H9 (cell line): ENCODE measurements at regions not wholly inside any gene's neighbourhood (a gene's known extent, or its start where the extent isn't known, plus 50 kb on each side); places are given as distances from the start of the nearest gene placed in this dataset.

ENCODE experiments used
- DNase-seq: peaks from one replicate; pipeline ENCODE4 v3.0.0-alpha.2; 2017
- H2AFZ ChIP-seq: one replicate; pipeline ENCODE4 v1.6.1; 2013; ENCODE audit warnings: mild to moderate bottlenecking, low read length, control low read depth, moderate library complexity
- H2AK5ac ChIP-seq: 2 replicates; pipeline ENCODE4 v1.6.1; 2013; ENCODE audit warnings: low read length, control low read depth, mixed read lengths; ENCODE audit not compliant: insufficient read length
- H2BK120ac ChIP-seq: one replicate; pipeline ENCODE4 v1.6.1; 2013; ENCODE audit warnings: low read depth, mild to moderate bottlenecking, low read length, control low read depth, inconsistent platforms; ENCODE audit not compliant: poor library complexity, severe bottlenecking
- H2BK12ac ChIP-seq: 2 replicates; pipeline ENCODE4 v1.6.1; 2013; ENCODE audit warnings: low read length, control low read depth, mixed read lengths, low read depth; ENCODE audit not compliant: insufficient read length
- H2BK15ac ChIP-seq: 2 replicates; pipeline ENCODE4 v1.6.1; 2013; ENCODE audit warnings: low read depth, low read length, control low read depth
- H2BK20ac ChIP-seq: one replicate; pipeline ENCODE4 v1.6.1; 2013; ENCODE audit warnings: low read depth, mild to moderate bottlenecking, low read length, control low read depth, inconsistent platforms; ENCODE audit not compliant: poor library complexity, severe bottlenecking
- H2BK5ac ChIP-seq: 2 replicates; pipeline ENCODE4 v1.6.1; 2013; ENCODE audit warnings: low read length, control low read depth, mixed read lengths; ENCODE audit not compliant: insufficient read length
- H3K14ac ChIP-seq: 2 replicates; pipeline ENCODE4 v1.6.1; 2013; ENCODE audit warnings: low read length, control low read depth; ENCODE audit not compliant: insufficient read depth
- H3K18ac ChIP-seq: 2 replicates; pipeline ENCODE4 v1.6.1; 2013; ENCODE audit warnings: low read depth, mild to moderate bottlenecking, mixed read lengths, low read length, control low read depth; ENCODE audit not compliant: insufficient read length
- H3K23ac ChIP-seq: 2 replicates; pipeline ENCODE4 v1.6.1; 2013; ENCODE audit warnings: low read length, control low read depth, mixed read lengths, low read depth; ENCODE audit not compliant: insufficient read length
- H3K23me2 ChIP-seq: 2 replicates; pipeline ENCODE4 v1.6.1; 2013; ENCODE audit warnings: low read depth, mild to moderate bottlenecking, mixed read lengths, low read length, control low read depth; ENCODE audit not compliant: insufficient read length, poor library complexity, severe bottlenecking
- H3K27ac ChIP-seq: 2 replicates; pipeline ENCODE4 v1.5.1; 2013; ENCODE audit warnings: low read length, control low read depth, mixed read lengths, low read depth; ENCODE audit not compliant: insufficient read length
- H3K27me3 ChIP-seq: 2 replicates; pipeline ENCODE4 v1.6.1; 2013; ENCODE audit warnings: low read length, control low read depth, inconsistent platforms; ENCODE audit not compliant: insufficient read depth
- H3K4ac ChIP-seq: 2 replicates; pipeline ENCODE4 v1.6.1; 2013; ENCODE audit warnings: low read depth, mild to moderate bottlenecking, control low read depth, inconsistent platforms, low read length, moderate library complexity
- H3K4me1 ChIP-seq: 2 replicates; pipeline ENCODE4 v1.6.1; 2013; ENCODE audit warnings: low read length, control low read depth, inconsistent platforms; ENCODE audit not compliant: insufficient read depth
- H3K4me2 ChIP-seq: 2 replicates; pipeline ENCODE4 v1.6.1; 2013; ENCODE audit warnings: low read length, control low read depth, mixed read lengths; ENCODE audit not compliant: insufficient read length, insufficient read depth
- H3K56ac ChIP-seq: 2 replicates; pipeline ENCODE4 v1.6.1; 2013; ENCODE audit warnings: low read depth, mild to moderate bottlenecking, mixed read lengths, low read length, control low read depth; ENCODE audit not compliant: insufficient read length
- H3K79me1 ChIP-seq: 2 replicates; pipeline ENCODE4 v1.6.1; 2013; ENCODE audit warnings: low read depth, mild to moderate bottlenecking, moderate library complexity, low read length, control low read depth, inconsistent platforms; ENCODE audit not compliant: insufficient read depth, poor library complexity, severe bottlenecking
- H3K79me2 ChIP-seq: 2 replicates; pipeline ENCODE4 v1.6.1; 2013; ENCODE audit warnings: low read length, control low read depth, inconsistent platforms; ENCODE audit not compliant: insufficient read depth
- H3K9ac ChIP-seq: 2 replicates; pipeline ENCODE4 v1.6.1; 2013; ENCODE audit warnings: low read length, control low read depth, mixed read lengths; ENCODE audit not compliant: insufficient read length; ENCODE audit errors: extremely low read depth
- H3K9me3 ChIP-seq: one replicate; pipeline ENCODE4 v1.6.1; 2013; ENCODE audit warnings: low read depth, low read length, inconsistent platforms; ENCODE audit not compliant: control insufficient read depth
- H3T11ph ChIP-seq: one replicate; pipeline ENCODE4 v1.6.1; 2013; ENCODE audit warnings: mild to moderate bottlenecking, low read length, control low read depth, inconsistent platforms
- H4K20me1 ChIP-seq: one replicate; pipeline ENCODE4 v1.6.1; 2013; ENCODE audit not compliant: control insufficient read depth, insufficient read length, insufficient read depth
- H4K5ac ChIP-seq: 2 replicates; pipeline ENCODE4 v1.6.1; 2013; ENCODE audit warnings: low read depth, mild to moderate bottlenecking, mixed read lengths, low read length, control low read depth; ENCODE audit not compliant: insufficient read length
- H4K8ac ChIP-seq: replicated peaks from 2 replicates; pipeline ENCODE4 v1.6.1; 2013; ENCODE audit warnings: low read length, control low read depth, mixed read lengths, low read depth; ENCODE audit not compliant: insufficient read length
- H4K91ac ChIP-seq: 2 replicates; pipeline ENCODE4 v1.6.1; 2013; ENCODE audit warnings: low read depth, mild to moderate bottlenecking, moderate library complexity, mixed read lengths, low read length, control low read depth; ENCODE audit not compliant: insufficient read length
- H3K27ac Mint-ChIP-seq, 3 experiments: 2 replicates in 2 of 3; 3 replicates in 1 of 3; pipeline ENCODE4 v1.8.0; 2020 to 2021; ENCODE audit warnings: mixed read lengths in 3 of 3, mild to moderate bottlenecking in 1 of 3, moderate library complexity in 1 of 3
- H3K27me3 Mint-ChIP-seq: 2 replicates; pipeline ENCODE4 v1.8.0; 2021; ENCODE audit warnings: low read depth, mild to moderate bottlenecking, moderate library complexity, mixed read lengths
- H3K36me3 Mint-ChIP-seq, 3 experiments: 2 replicates in 2 of 3; 3 replicates in 1 of 3; pipeline ENCODE4 v1.8.0; 2020 to 2021; ENCODE audit warnings: low read depth in 3 of 3, mixed read lengths in 3 of 3; ENCODE audit not compliant: insufficient read depth in 1 of 3
- H3K4me1 Mint-ChIP-seq, 2 experiments: 2 replicates each; pipeline ENCODE4 v1.8.0; 2020; ENCODE audit warnings: mixed read lengths in 2 of 2
- H3K4me3 Mint-ChIP-seq, 2 experiments: 2 replicates in 1 of 2; 3 replicates in 1 of 2; pipeline ENCODE4 v1.8.0; 2020 to 2021; ENCODE audit warnings: mild to moderate bottlenecking in 2 of 2, mixed read lengths in 2 of 2, moderate library complexity in 1 of 2
- H3K9me3 Mint-ChIP-seq, 2 experiments: 2 replicates in 1 of 2; 3 replicates in 1 of 2; pipeline ENCODE4 v1.8.0; 2020; ENCODE audit warnings: mild to moderate bottlenecking in 2 of 2, mixed read lengths in 2 of 2, moderate library complexity in 1 of 2
- CTCF ChIP-seq: fragments of 200-600 bp; sonication (generic); conservative IDR thresholded peaks from 3 replicates; pipeline ENCODE4 v1.8.0; 2021; ENCODE audit warnings: antibody characterized with exemption, mild to moderate bottlenecking
- WGBS: extraction: QIAGEN DNeasy Blood & Tissue Kit; methylation state at CpG from one replicate; pipeline ENCODE4 v1.1.7; 2013; ENCODE audit warnings: missing lambda C conversion rate, low lambda C conversion rate, mixed read lengths; ENCODE audit not compliant: insufficient read length; ENCODE audit errors: extremely low coverage; 5-methylcytosine and 5-hydroxymethylcytosine counted together

DNA sequence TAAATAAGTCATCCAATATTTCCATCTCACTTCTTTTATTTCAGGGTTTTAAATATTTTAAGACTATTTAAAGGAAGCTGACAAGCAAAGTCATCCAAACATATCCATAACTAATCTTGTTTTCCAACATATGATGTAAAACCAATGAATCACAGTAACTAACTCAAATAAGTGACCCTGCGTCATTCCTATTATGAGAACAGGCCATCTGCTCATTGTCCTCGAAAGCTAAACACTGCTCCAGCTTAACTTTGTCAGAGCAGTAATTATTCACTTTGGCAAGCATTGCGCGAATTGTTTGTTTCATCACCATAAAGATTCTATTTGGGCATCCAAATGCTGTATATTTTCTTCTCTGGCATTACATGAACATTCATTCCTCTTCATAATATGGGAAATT is 99.1 kb downstream of the CAPZA3 start:
- no peaks in the 10 kb centered on the region for H4K20me1 ChIP-seq
- no peak overlapping the region for H3K9ac ChIP-seq
- H3K4me1 ChIP-seq, result no peaks in the 10 kb centered on the region
- no peak overlapping the region for H3T11ph ChIP-seq
- H3K36me3 Mint-ChIP-seq, result peaks cover 3 to 21% (median 11%) of the 10 kb centered on the region in 3 experiments; a peak in 5 of 7 replicates
- H2BK15ac ChIP-seq, result no peak overlapping the region
- peaks cover 16% of the 10 kb centered on the region in 2 experiments; a peak in 4 of 5 replicates for H3K9me3 Mint-ChIP-seq
- no peak overlapping the region for H2BK12ac ChIP-seq
- H3K9me3 ChIP-seq, result no peaks in the 10 kb centered on the region
- no peak overlapping the region for H3K23ac ChIP-seq
- no peak overlapping the region for H4K5ac ChIP-seq
- no peaks in the 10 kb centered on the region for H3K27me3 Mint-ChIP-seq
- H3K27ac ChIP-seq, result no peak overlapping the region
- H3K18ac ChIP-seq, result no peak overlapping the region
- H3K4me3 Mint-ChIP-seq, result no peak overlapping the region
- DNase-seq, result no peak
- no peaks in the 10 kb centered on the region for H3K4me1 Mint-ChIP-seq
- no peak overlapping the region for H2BK20ac ChIP-seq
- no peaks in the 10 kb centered on the region for H3K79me1 ChIP-seq
- H2AFZ ChIP-seq, result no peak overlapping the region
- no peak overlapping the region for H2BK5ac ChIP-seq
- H3K4ac ChIP-seq, result no peak overlapping the region
- no peak overlapping the region for H3K56ac ChIP-seq
- no peak overlapping the region for H2BK120ac ChIP-seq
- TF ChIP-seq CTCF, result no peak
- H4K8ac ChIP-seq, result no peak overlapping the region
- H3K79me2 ChIP-seq, result no peaks in the 10 kb centered on the region
- H3K4me2 ChIP-seq, result no peak overlapping the region
- no peak overlapping the region for H2AK5ac ChIP-seq
- H4K91ac ChIP-seq, result no peak overlapping the region
- H3K23me2 ChIP-seq, result no peaks in the 10 kb centered on the region
- no peaks in the 10 kb centered on the region for H3K27me3 ChIP-seq
- H3K27ac Mint-ChIP-seq, result no peak overlapping the region
- WGBS, result no CpG with 5 or more reads among the region's 4 CpGs
- no peak overlapping the region for H3K14ac ChIP-seq
